GM18511 (cell line): ENCODE measurements at regions not wholly inside any gene's neighbourhood (a gene's known extent, or its start where the extent isn't known, plus 50 kb on each side); places are given as distances from the start of the nearest gene placed in this dataset.

Experiments used
- ATAC-seq: cut with Tn5 transposase; IDR thresholded peaks from one replicate; pipeline ENCODE4 v1.9.1; 2021; ENCODE audit warnings: mild to moderate bottlenecking, moderate library complexity; ENCODE audit not compliant: unreplicated experiment

GRCh38 chr16:7979448-7980132 is 610.7 kb downstream of the TMEM114 start:
- no peak for ATAC-seq

- no peak for ATAC-seq
These were observed 613.7 kb downstream of the TMEM114 start for GRCh38 chr16:7976563-7976962.

GRCh38 chr16:7976125-7976524 is 614.2 kb downstream of the TMEM114 start:
- ATAC-seq, result no peak

GRCh38 chr16:7967996-7968509 is 622.3 kb downstream of the TMEM114 start:
- ATAC-seq, result no peak

GRCh38 chr16:7964744-7965143 is 625.6 kb downstream of the TMEM114 start:
- no peak for ATAC-seq

GRCh38 chr16:7964167-7964566 is 626.1 kb downstream of the TMEM114 start:
- no peak for ATAC-seq

GRCh38 chr16:7962091-7962879 is 628.0 kb downstream of the TMEM114 start:
- ATAC-seq, result no peak

- ATAC-seq, result no peak
These were observed 624.5 kb downstream of the RBFOX1 start for GRCh38 chr16:7957151-7957550.

GRCh38 chr16:7953360-7953759 is 620.7 kb downstream of the RBFOX1 start:
- ATAC-seq, result no peak

GRCh38 chr16:7946142-7946541 is 613.5 kb downstream of the RBFOX1 start:
- ATAC-seq, result no peak

- ATAC-seq, result no peak
These were observed 605.5 kb downstream of the RBFOX1 start for GRCh38 chr16:7938175-7938574.

GRCh38 chr16:7921345-7921744 is 588.7 kb downstream of the RBFOX1 start:
- ATAC-seq, result no peak

- ATAC-seq, result no peak
These were observed 587.1 kb downstream of the RBFOX1 start for GRCh38 chr16:7919782-7920181.

GRCh38 chr16:7914748-7915147 is 582.1 kb downstream of the RBFOX1 start:
- ATAC-seq, result no peak

GRCh38 chr16:7912132-7912531 is 579.5 kb downstream of the RBFOX1 start:
- no peak for ATAC-seq

GRCh38 chr16:7910116-7910515 is 577.5 kb downstream of the RBFOX1 start:
- ATAC-seq, result no peak

GRCh38 chr16:7888411-7888810 is 555.8 kb downstream of the RBFOX1 start:
- ATAC-seq, result no peak

- no peak for ATAC-seq
These were observed 554.7 kb downstream of the RBFOX1 start for GRCh38 chr16:7887316-7887715.

- ATAC-seq, result no peak
These were observed 539.3 kb downstream of the RBFOX1 start for GRCh38 chr16:7871979-7872378.

GRCh38 chr16:7871371-7871770 is 538.7 kb downstream of the RBFOX1 start:
- no peak for ATAC-seq

- ATAC-seq, result no peak
These were observed 535.2 kb downstream of the RBFOX1 start for GRCh38 chr16:7867831-7868230.

- ATAC-seq, result no peak
These were observed 533.5 kb downstream of the RBFOX1 start for GRCh38 chr16:7866144-7866543.
